ENCODE measurements at regions not wholly inside any gene's neighbourhood (a gene's known extent, or its start where the extent isn't known, plus 50 kb on each side); places are given as distances from the start of the nearest gene placed in this dataset.

- ATAC-seq: no peak
- Mint-ChIP-seq H3K36me3 (ENCODE audit: low read depth) (no peaks in the 10 kb centered on the region), H3K4me3 (no peak overlapping the region), H3K27ac (no peak overlapping the region), H3K9me3 (peaks cover 4% of the 10 kb centered on the region), H3K27me3 (no peaks in the 10 kb centered on the region), H3K4me1 (peaks cover 9% of the 10 kb centered on the region)
- DNase-seq: no peak
These were observed 64.8 kb downstream of the PDCL3 start for GRCh38 chr2:100627330-100628300.

GRCh38 chr2:100628506-100628905, 65.7 kb downstream of the PDCL3 start:
- Mint-ChIP-seq H3K27ac (no peak overlapping the region), H3K27me3 (no peaks in the 10 kb centered on the region), H3K4me3 (no peak overlapping the region), H3K9me3 (no peaks in the 10 kb centered on the region), H3K36me3 (ENCODE audit: low read depth) (no peaks in the 10 kb centered on the region), H3K4me1 (peaks cover 9% of the 10 kb centered on the region)
- ATAC-seq: no peak
- DNase-seq: no peak

GRCh38 chr2:100629309-100629708, 66.5 kb downstream of the PDCL3 start:
- Mint-ChIP-seq H3K9me3 (no peaks in the 10 kb centered on the region), H3K4me3 (no peak overlapping the region), H3K4me1 (peaks cover 9% of the 10 kb centered on the region), H3K36me3 (ENCODE audit: low read depth) (no peaks in the 10 kb centered on the region), H3K27me3 (no peaks in the 10 kb centered on the region), H3K27ac (no peak overlapping the region)
- ATAC-seq (no peak), DNase-seq (no peak)

- peaks cover 9% of the 10 kb centered on the region for H3K4me1 Mint-ChIP-seq
- no peak overlapping the region for H3K4me3 Mint-ChIP-seq
- H3K9me3 Mint-ChIP-seq: no peaks in the 10 kb centered on the region
- H3K36me3 Mint-ChIP-seq (ENCODE audit: low read depth): no peaks in the 10 kb centered on the region
- H3K27me3 Mint-ChIP-seq: no peaks in the 10 kb centered on the region
- no peak overlapping the region for H3K27ac Mint-ChIP-seq
- DNase-seq (no peak), ATAC-seq (peak; percentile 50)
These were observed 67.7 kb downstream of the PDCL3 start for GRCh38 chr2:100630473-100630977.

- H3K4me1 Mint-ChIP-seq: peaks cover 9% of the 10 kb centered on the region
- ATAC-seq (no peak), DNase-seq (no peak)
- no peak overlapping the region for H3K4me3 Mint-ChIP-seq
- no peaks in the 10 kb centered on the region for H3K9me3 Mint-ChIP-seq
- no peak overlapping the region for H3K27ac Mint-ChIP-seq
- H3K27me3 Mint-ChIP-seq: no peaks in the 10 kb centered on the region
- no peaks in the 10 kb centered on the region for H3K36me3 Mint-ChIP-seq (ENCODE audit: low read depth)
These were observed 69.2 kb downstream of the PDCL3 start for GRCh38 chr2:100632037-100632436.

GRCh38 chr2:100632759-100633158, 70.0 kb downstream of the PDCL3 start:
- DNase-seq (no peak), ATAC-seq (no peak)
- Mint-ChIP-seq H3K27me3 (no peaks in the 10 kb centered on the region), H3K27ac (no peak overlapping the region), H3K4me1 (peaks cover 9% of the 10 kb centered on the region), H3K9me3 (no peaks in the 10 kb centered on the region), H3K4me3 (no peak overlapping the region), H3K36me3 (ENCODE audit: low read depth) (no peaks in the 10 kb centered on the region)

- DNase-seq (no peak), ATAC-seq (no peak)
- Mint-ChIP-seq H3K27me3 (no peaks in the 10 kb centered on the region), H3K36me3 (ENCODE audit: low read depth) (no peaks in the 10 kb centered on the region), H3K9me3 (no peaks in the 10 kb centered on the region), H3K27ac (no peak overlapping the region), H3K4me3 (no peak overlapping the region), H3K4me1 (peaks cover 32% of the 10 kb centered on the region)
These were observed 77.0 kb downstream of the PDCL3 start for GRCh38 chr2:100639588-100640390.

GRCh38 chr2:100640431-100641124, 77.8 kb downstream of the PDCL3 start:
- ATAC-seq (no peak), DNase-seq (no peak)
- H3K36me3 Mint-ChIP-seq (ENCODE audit: low read depth): no peaks in the 10 kb centered on the region
- no peaks in the 10 kb centered on the region for H3K9me3 Mint-ChIP-seq
- no peak overlapping the region for H3K4me3 Mint-ChIP-seq
- no peaks in the 10 kb centered on the region for H3K27me3 Mint-ChIP-seq
- no peak overlapping the region for H3K27ac Mint-ChIP-seq
- H3K4me1 Mint-ChIP-seq: peaks cover 37% of the 10 kb centered on the region

- H3K4me1 Mint-ChIP-seq: peaks cover 37% of the 10 kb centered on the region
- DNase-seq (no peak), ATAC-seq (no peak)
- H3K36me3 Mint-ChIP-seq (ENCODE audit: low read depth): no peaks in the 10 kb centered on the region
- no peaks in the 10 kb centered on the region for H3K27me3 Mint-ChIP-seq
- H3K27ac Mint-ChIP-seq: no peak overlapping the region
- H3K9me3 Mint-ChIP-seq: no peaks in the 10 kb centered on the region
- H3K4me3 Mint-ChIP-seq: no peak overlapping the region
These were observed 78.3 kb downstream of the PDCL3 start for GRCh38 chr2:100641125-100641435.

- Mint-ChIP-seq H3K27ac (no peak overlapping the region), H3K4me1 (peaks cover 37% of the 10 kb centered on the region), H3K4me3 (no peak overlapping the region), H3K36me3 (ENCODE audit: low read depth) (no peaks in the 10 kb centered on the region), H3K27me3 (no peaks in the 10 kb centered on the region), H3K9me3 (no peaks in the 10 kb centered on the region)
- no peak for ATAC-seq
- DNase-seq: no peak
These were observed 79.6 kb downstream of the PDCL3 start for GRCh38 chr2:100642425-100642824.

GRCh38 chr2:100643467-100643866, 80.7 kb downstream of the PDCL3 start:
- DNase-seq: no peak
- H3K27ac Mint-ChIP-seq: no peak overlapping the region
- peaks cover 5% of the 10 kb centered on the region for H3K9me3 Mint-ChIP-seq
- no peaks in the 10 kb centered on the region for H3K27me3 Mint-ChIP-seq
- H3K36me3 Mint-ChIP-seq (ENCODE audit: low read depth): peaks cover 3% of the 10 kb centered on the region
- no peak overlapping the region for H3K4me3 Mint-ChIP-seq
- no peak for ATAC-seq
- H3K4me1 Mint-ChIP-seq: peaks cover 37% of the 10 kb centered on the region

- DNase-seq (no peak), ATAC-seq (peak; percentile 58)
- peak overlapping the region; percentile 10 for H3K27ac Mint-ChIP-seq
- H3K27me3 Mint-ChIP-seq: no peaks in the 10 kb centered on the region
- peaks cover 5% of the 10 kb centered on the region for H3K9me3 Mint-ChIP-seq
- H3K36me3 Mint-ChIP-seq (ENCODE audit: low read depth): peaks cover 3% of the 10 kb centered on the region
- peak overlapping the region; percentile 37 for H3K4me3 Mint-ChIP-seq
- H3K4me1 Mint-ChIP-seq: peaks cover 37% of the 10 kb centered on the region
These were observed 81.2 kb downstream of the PDCL3 start for GRCh38 chr2:100643906-100644501.

GRCh38 chr2:100645695-100646429, 83.1 kb downstream of the PDCL3 start:
- Mint-ChIP-seq H3K4me3 (no peak overlapping the region), H3K36me3 (ENCODE audit: low read depth) (peaks cover 3% of the 10 kb centered on the region), H3K27me3 (no peaks in the 10 kb centered on the region), H3K4me1 (peaks cover 41% of the 10 kb centered on the region), H3K9me3 (peaks cover 5% of the 10 kb centered on the region), H3K27ac (no peak overlapping the region)
- DNase-seq (no peak), ATAC-seq (no peak)

GRCh38 chr2:100647709-100648108, 84.9 kb downstream of the PDCL3 start:
- ATAC-seq: no peak
- Mint-ChIP-seq H3K4me1 (peaks cover 40% of the 10 kb centered on the region), H3K27ac (no peak overlapping the region), H3K36me3 (ENCODE audit: low read depth) (peaks cover 3% of the 10 kb centered on the region), H3K27me3 (no peaks in the 10 kb centered on the region), H3K9me3 (peaks cover 5% of the 10 kb centered on the region), H3K4me3 (no peak overlapping the region)
- DNase-seq: no peak
